Stimulated activated CD4-positive, alpha-beta T cell treated with anti-CD3 and anti-CD28 coated beads, Interleukin-2, amount 100 ng/mL, for 24 hours (primary cell): ENCODE measurements at regions not wholly inside any gene's neighbourhood (a gene's known extent, or its start where the extent isn't known, plus 50 kb on each side); places are given as distances from the start of the nearest gene placed in this dataset.
"Not testable (repeated sequence)": the region's sequence is repeated elsewhere in the genome, so short reads cannot be mapped to it uniquely, and the experiment has no call there.

Experiments used
- DNase-seq, 2 donors: peaks; one replicate each; pipeline ENCODE4 v3.0.0-alpha.2; 2020

DNA sequence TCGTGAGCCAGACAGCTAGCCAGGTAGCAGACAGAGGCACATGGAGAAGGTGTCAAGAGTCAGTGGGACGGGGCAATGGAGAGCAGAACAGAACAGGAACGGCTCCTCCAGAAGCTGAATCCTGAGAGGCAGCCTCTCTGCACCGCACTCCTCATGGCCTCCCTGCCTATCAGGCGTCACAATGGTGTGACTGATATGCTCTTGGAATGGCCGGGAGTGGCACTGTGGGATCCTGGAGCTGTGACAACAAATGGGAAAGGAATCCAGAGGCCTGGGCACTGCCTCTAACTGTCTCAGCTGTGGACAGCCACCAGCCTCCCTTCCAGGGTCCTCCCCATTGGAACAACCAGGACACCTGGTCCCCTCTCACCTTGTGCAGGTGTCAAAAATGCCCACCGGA is 89.1 kb upstream of the ID2 start:
- no peak for DNase-seq

DNA sequence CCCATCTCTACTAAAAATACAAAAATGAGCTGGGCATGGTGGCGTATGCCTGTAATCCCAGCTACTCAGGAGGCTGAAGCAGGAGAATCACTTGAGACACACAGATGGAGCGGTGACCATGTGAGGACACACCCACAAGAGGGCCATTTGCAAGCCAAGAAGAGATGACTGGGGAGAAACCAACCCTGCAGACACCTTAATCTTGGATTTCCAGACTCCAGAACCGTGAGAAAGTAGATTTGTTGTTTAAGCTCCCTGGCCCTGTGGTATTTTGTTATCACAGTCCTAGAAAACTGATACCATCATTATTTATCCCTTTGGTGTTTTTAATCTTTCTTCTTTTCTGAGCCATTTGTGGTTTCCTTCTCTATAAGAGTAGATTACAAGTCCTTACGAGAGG is 88.6 kb upstream of the ID2 start:
- no peak for DNase-seq

DNA sequence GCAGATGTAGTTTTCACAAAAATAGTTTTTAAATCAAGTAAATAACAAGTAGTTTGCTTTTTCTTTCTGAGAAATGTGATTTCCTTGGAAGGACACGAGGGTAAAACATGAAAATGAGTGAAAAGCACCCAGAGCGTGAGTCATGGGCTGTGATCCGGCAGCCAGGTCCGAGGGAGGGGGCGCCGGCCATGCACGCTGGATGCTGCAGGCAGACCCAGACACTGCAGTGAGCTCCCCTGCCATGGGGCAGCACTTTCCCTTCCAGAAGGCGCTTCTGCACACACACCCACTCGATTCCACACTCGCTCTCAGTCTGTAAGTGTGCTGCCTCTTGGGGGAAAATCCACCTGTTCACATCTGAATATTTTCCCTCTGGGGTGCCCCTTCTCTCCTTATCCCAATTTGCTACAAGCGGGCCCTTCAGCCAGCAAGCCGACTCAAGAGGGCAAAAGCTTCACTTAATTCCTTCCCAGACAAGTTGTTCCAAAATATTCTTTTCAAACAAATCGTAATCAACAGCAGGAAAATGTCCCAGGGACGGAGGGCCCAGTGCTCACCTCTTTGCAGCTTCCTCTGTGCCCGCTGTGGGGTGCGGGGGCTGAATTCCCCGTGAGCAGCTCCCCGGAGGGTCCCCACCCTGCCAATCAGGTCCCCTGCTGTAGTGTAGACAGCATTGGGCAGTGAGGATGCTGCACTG is 87.0 kb upstream of the ID2 start:
- DNase-seq = peak in 1 of 2 donors; percentile 31

DNA sequence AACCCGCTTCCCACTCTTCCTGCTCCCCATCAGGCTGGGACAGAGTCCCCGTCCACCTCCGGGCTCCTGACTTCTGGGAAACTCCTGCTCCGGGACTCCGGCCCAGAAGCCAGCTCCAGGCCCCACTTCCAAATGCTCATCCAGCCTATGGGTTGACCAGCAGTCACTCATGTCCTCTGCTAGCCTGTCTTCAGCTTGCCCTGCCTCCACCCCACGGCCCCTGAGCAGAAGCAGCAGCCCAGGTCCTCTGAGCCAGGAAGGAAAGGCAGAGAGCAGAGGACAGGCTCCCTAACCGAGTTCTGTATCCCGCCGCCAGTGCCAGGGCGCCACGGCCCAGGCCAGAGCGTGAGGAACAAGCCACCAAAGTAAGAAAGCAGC is 86.4 kb upstream of the ID2 start:
- no peak for DNase-seq

DNA sequence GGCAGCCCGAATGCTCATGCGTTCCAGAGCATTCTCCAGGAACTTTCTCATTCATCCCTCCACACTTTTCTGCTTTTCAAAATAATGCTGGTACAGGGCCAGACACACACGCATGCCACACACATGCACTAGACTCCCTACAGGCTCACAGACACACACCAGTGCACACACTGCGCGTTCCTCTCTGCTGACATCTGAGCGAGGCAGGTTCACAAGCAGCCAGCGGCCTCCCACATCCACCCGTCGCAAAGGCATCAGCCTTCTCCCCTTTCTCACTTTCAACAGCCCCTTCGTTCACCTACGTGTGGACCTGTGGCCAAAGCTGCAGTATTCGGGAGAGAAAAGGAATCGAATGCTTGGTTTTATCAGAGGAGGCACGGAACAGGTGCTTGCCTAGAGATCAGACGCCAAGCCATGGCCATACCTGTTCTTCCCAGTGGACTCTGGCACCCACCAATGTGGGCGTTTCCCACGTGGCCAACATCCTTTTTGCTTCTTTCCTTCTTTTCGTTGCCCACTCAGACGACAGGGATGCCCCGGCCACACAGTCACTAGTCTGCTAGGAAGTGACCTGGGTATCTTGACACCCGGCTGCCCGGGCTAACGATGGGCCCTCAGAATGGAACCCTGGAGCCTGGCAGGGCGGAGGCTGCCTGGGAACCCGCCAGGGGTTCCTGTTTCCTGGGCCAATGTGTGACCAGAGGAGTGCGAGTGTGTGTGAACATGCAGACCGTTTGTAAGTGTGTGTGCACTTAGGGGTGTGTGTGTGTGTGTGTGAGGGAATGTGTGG is 85.8 kb upstream of the ID2 start:
- no peak for DNase-seq

DNA sequence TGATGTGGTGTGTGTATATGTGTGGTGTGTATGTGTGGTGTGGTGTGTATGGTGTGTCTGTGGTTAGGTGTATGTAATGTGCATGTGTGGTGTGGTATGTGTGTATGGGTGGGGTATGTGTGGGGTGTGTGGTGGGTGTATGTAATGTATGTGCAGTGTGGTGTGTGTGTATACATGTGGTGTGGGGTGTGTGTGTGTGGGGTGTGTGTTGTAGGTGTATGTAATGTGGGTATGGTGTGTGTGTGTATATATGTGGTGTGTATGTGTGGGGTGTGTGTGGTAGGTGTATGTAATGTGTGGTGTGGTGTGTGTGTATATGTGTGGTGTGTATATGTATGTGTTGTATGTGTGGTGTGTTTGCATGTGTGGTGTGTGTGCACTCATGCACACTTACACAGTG is 84.8 kb upstream of the ID2 start:
- no peak for DNase-seq

DNA sequence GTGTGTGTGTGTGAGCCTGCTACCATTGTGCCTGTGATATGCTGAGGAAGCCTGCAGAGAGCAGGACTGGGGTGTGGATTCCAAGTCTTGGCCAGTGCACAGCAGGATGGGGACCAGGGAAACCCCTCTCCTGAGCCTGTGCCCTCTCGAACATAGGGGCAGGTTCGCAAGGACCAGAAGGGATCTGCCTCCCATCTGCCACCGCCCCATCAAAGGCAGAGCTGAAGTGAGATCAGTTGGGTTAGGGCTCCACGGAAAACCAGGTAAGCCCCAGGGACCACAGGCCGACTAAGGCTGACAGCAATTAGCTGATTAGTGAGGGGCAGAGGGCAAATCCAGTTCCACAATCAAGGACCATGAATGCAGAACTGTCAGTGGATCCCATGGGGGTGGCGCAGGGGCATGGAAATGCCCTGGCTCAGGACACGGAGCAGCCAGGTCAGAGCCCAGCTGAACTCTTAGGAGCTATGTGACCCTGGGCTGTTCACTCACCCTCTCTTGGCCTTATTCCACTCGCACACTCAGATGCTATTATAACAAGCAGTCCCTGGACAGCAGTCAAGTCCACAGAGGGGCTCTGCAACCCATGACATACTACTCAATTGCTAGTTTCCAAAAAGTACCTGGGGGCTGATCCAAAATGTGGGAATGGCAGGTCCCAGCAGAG is 84.2 kb upstream of the ID2 start:
- DNase-seq = no peak

DNA sequence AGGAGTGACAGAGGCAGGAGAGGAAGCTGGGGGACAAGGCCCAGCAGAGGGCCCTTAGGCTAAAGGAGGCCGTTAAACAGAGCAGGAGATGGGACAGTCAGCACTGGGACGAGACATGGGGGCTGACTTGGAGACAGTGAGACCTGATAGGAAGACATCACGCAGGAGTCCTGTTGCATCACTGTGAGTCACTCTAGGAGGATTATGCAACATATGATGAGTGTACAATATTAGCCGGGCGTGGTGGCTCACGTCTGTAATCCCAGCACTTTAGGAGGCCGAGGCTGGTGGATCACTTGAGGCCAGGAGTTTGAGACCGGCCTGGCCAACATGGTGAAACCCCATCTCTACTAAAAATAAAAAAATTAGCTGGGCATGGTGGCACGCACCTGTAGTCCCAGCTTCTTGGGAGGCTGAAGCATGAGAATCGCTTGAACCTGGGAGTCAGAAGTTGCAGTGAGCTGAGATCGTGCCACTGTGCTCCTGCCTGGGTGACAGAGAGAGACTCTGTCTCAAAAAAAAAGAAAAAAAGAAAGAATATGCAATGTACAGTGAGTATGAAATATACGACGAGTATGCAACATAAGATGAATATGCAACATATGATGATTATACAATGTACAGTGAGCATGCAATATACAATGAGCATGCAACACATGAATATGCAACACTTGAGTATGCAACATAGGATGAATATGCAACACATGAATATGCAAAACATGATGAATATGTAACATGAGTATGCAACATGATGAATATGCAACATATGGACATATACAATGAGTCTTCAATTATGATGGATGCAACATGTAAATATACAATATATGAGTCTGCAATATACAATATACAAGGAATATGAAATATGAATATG is 83.3 kb upstream of the ID2 start:
- DNase-seq = no peak

DNA sequence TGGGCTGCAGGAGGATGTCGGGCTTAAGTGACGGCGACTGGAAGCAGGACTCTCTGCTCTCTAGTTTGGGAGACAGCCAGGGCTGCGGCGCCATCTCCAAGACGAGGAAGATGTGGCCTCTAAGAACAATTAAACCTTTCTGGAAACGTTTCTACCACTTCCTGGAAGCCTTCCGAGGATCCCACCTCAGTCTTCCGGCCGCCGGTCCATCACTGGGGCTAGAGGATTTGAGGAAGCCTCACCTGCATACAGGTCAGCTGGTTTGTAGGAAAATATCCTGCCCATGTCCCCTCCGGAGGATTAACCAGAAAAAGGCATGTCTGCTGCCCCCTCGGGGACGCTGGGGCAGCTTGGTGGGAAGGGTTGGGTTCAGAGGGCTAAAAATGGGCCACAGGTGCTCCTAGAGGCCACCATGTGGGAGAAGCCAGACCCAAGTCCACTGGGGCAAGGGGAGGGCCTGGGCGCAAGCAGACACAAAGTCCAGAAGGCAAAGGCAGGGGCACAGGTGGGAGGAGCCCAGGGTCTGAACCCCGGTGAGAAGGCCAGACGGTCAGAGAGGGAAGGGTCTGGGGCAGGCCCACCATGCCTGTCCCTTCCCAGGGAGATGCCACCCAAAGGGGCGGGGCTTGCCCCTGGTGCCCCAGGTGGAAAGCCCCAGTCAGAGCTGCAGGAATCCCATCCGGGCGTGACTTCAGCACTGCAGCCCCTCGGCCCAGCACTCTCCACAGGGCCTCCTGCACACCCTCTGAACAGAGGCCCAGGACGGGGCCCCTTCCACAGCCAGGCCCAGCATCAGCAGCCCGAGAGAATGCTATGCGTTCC is 82.2 kb upstream of the ID2 start:
- no peak for DNase-seq

DNA sequence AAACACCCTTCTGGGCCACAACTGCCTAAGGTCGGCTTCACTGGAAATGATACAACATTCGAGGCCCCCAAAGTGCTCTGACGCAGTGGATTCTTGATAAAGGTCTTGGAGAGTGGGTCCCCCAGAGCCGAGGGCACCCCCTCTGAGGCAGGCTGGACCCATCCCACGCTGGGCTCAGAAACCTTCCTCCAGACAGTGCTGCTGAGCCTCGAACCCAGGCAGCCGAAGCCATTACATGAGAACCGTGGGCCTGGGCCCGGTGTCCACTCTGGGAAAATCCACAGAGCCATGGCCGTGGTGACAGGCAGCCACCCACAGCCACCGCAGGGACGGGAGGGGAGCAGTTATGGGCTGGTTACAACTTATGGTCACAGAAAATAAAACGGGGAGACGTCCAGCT is 81.4 kb upstream of the ID2 start:
- DNase-seq = no peak

DNA sequence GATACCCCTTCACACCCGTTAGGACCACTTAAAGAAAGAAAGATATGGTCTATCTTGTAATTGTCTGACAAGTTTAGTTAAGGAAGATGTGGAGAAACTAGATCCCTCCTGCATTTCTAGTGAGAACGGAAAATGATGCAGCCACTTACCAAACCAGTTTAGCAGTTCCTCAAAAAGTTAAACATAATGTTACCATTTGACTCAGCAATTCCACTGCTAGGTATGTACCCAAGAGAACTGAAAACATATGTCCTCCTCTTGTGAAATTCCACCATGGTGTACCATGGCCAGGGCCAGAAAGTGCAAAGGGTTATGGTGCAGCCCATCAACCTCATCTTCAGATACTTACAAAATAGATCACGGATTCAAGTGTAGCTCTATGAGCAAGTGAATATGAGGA is 79.0 kb upstream of the ID2 start:
- no peak for DNase-seq

DNA sequence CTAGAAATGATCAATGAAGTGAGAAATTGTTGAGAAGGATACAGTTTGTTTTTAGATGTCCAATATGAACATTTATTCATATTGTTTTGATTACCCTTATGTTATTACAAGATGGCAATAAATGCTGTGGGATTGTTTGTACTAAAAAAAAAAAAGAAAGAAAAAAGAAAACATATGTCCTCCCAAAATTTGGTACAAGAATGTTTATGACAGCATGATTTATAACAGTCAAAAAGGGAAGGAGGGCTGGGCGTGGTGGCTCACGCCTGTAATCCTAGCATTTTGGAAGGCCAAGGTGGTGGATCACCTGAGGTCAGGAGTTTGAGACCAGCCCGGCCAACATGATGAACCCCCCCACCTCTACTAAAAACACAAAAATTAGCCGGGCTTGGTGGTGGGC is 78.5 kb upstream of the ID2 start:
- not testable (repeated sequence) for DNase-seq

DNA sequence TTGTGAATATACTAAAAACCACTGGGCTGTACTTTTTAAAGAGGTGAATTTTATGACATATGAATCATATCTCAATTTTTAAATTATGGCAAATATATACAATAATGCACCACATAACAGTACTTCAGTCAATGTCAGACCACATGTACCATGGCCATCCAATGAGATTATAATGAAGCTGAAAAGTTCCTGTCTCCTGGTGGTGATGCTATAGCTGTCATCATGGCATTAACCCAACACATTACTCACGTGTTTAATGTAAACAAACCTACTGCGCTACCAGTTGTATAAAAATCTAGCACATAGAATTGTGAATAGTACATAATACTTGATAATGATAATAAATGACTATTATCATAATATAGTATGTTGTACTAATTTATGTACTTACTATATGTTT is 77.6 kb upstream of the ID2 start:
- no peak for DNase-seq

DNA sequence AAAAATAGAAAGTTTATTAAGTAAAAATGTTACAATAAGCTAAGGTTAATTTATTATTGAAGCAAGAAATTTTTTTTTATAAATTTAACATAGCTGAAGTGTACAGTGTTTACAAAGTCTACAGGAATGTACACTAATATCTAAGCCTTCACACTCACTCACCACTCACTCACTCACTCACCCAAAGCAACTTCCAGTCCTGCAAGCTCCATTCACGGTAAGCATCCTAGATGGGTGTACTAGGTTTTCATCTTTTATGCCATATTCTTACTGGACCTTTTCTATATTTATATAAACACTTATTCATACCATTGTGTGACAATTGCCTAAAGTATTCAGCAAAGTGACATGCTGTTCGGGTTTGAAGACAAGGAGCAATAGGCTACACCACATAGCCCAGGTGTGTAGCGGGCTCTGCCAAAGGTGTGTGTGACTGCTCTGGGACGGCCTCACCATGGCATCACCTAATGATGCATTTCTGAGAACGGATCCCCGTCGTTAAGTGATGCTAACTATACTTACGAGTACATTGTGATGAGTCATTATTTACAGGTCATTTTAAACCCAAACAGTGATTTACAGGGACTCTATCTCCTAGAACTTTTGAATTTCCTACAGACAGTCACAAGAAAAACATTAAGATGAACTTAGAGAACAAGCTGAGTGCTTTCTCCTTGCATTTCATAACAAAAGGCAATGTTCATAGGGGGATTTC is 76.3 kb upstream of the ID2 start:
- DNase-seq = no peak

DNA sequence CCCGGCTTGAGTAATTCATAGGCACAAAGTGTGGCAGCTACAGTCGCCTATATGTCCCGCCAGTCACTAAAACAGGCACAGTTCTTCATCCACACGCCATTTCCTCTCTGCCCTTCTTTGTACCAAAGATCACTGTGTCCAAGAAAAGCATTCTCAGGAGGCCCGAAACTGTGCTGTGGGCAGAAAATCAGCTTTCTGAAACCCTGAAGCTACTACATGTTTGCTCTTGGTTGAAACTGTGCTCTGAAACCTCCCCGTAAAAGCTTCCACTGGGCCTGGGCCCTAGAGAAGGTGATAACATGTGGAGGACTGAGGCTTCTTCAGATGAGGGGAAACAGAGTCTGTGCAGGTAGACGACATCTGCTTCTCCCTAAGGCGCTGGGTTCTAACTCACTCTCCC is 75.6 kb upstream of the ID2 start:
- DNase-seq = no peak

DNA sequence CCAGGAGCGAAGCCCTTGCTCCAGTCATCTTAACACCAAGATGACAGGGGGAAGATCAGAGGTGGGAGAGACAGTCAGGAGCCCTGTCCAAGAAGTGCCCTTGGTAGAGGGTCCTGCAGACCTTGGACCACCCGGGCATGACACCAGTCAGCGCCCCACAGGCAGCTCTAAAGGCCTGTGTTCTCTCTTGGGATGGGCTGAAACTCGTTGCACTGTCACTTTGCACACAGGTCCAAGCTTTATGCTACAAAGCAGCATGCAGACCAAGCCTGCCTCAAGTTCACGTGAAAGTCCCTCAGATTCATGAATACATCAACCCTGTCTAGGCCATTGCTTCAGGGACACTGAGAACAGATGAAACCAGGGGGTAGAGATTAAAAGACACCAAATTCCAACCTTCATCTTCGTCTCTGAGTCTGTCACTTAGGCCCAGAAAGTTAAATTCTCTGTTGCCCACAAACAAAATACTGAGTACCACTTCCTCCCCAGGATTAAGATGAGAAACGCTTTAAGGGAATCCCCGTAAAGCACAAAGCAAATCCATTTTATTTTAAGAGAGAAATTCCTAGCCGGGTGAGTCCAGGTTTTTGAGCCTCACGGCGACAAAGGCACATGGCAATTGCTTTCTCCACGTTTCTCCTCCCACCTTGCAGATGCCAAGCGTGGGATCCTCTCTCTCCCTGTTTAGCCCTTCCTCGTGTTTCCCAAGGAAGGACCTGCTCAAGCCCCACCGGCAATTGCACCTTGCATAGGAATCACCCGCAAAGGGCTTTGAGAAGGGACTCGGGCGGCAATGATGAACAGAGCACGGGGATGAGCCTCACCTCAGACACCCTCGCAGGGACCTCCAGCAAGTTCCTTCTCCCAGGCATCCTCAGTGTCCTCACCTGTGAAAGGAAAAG is 75.0 kb upstream of the ID2 start:
- DNase-seq = no peak

DNA sequence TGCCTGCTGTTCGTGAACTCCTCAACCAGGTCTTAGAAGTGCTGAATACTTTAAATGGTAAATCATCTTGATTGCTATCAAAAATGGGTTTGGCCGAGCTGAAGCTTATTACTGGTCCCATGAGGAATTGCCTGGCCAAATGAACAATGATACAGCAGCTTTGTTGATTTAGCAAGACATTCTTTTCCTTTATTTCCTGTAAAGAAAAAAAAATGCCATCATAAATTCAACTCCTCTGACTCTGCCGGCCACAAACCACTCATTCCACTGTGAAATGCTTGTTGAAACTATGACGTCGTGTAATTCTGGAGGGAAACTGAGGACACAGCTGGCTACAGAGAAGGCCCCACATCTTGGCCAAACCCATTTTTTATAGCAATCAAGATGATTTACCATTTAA is 74.2 kb upstream of the ID2 start:
- no peak for DNase-seq

DNA sequence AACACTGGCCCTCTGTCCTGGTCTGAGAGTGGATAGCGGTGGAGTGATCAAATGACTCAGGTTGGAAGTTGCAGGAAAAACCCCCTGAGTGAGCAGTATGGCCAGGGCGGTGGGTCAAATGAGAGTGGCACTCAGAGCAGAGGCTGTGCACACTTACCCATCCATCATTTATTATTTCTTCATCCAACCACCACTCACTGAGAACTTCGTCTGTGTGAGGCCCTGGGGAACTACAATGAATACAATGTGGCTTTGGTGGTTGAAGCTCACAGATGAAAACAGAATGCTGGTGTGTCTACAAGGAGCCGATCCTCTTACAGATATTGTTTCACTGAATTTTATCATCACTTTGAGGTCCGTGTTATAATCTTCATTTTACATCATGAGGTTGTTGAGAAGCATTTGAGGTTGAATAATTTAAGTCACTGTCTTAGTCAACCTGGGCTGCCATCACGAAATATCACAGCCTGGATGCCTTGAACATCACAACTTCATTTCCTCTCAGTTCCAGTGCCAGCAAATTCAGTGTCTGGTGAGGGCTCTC is 73.4 kb upstream of the ID2 start:
- no peak for DNase-seq

DNA sequence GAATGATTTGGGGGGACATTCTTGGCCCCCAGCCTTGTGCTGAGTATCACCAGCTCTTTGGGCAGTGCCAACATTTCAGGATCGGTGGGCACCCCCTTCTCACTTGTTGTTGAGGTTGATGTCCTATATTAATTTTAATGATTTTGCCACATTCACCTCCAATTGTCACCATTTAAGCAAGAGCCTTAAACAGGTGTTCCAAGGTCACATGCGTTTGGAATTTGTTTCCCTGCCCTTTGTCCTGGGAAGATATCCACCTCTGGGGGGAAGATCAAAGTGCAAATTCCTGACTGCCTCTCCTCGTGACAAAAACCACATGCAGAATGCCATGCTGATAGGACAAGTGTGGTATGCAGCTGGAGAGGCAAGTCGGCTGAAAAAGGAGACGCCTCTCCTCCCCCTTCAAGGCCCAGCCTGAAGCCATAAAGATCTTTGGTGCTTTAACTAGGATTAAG is 72.5 kb upstream of the ID2 start:
- no peak for DNase-seq

DNA sequence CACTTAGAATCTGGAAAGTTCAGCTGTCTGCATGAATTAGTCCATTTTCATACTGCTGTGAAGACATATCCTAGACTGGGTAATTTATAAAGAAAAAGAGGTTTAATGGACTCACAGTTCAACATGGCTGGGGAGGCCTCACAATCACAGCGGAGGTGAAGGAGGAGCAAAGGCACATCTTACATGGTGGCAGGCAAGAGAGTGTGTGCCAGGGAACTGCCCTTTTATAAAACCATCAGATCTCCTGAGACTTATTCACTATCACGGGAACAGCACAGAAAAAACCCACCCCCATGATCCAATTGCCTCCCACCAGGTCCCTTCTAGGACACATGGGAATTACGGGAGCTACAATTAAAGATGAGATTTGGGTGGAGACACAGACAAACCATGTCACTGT is 71.1 kb upstream of the ID2 start:
- DNase-seq = not testable (repeated sequence)
